ENCODE measurements at regions not wholly inside any gene's neighbourhood (a gene's known extent, or its start where the extent isn't known, plus 50 kb on each side); places are given as distances from the start of the nearest gene placed in this dataset.

DNA sequence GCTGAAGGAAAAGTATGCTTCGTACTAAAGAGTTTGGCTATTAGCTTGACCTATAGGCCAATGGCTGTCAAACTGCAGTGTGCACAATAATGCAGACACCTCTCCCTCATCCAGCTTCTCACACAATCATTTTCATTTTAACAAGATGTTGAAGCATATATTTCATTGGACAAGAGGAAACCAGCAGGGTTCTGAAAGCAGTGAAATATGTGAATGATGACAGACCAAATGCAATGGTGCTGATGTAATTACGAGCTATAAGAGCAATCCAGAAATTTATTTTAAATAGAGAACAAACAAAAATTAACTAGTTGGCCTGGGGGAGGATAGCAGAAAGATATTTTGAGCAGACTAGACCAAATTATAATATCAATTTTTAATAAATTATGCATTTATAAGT, 331.5 kb upstream of the AKR1E2 start:
- DNase-seq (ENCODE audit: low read depth, low spot score): no peak

DNA sequence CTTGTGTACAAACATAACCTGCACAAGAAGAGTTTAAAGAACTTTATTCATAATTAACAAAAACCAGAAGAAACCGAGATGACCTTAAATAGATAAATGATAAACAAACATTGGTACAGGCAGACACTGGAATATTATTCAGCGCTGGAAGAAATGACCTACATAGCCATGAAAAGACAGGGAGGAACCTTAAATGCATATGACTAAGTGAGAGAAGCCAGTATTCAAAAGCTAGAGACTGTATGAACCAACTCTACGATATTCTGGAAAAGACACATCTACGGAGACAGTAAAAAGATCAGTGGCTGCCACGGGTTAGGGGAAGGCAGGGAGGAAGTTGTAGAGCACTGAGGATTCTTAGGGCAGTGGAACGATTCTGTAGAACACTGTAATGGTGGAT, 333.8 kb upstream of the AKR1E2 start:
- DNase-seq (ENCODE audit: low read depth, low spot score): no peak

DNA sequence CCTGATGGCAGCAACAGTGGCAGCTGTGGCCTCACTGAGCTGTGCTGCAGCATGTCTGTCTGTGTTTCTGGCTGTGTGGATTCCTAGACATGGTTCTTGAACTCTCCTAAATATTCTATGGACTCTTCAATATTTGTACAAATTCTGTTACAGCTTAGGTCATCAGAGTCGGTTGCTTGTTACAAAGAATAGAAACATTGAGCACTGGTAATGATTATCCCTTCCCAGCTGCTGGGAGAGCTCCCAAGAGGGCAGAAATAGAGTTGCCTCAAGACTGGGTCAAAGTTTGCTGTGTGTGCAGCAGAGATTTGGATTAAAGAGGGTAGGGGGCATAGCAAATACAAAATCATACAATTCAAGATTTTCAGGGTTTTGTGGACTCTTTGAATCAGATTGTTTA, 337.1 kb upstream of the AKR1E2 start:
- DNase-seq (ENCODE audit: low read depth, low spot score): no peak

DNA sequence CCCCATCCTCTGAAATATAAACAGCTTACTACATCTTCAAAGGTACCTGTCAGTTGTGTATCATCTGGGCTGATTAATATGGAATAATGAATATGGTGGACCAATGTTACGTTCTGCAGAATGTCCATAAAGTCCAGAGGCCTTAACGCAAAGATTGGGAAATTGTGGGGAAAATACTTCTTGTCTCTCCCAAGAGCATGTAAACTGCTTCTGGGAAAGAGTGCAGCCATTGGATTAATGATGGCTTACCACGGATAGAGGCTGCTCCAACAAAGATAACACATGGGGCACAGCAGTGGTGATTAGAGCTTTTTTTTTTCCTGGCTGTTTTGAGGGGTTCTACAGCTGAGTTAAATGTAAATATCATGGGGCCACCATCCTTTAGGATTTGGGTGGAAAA, 340.4 kb upstream of the AKR1E2 start:
- DNase-seq (ENCODE audit: low read depth, low spot score): no peak

- DNase-seq (ENCODE audit: low read depth, low spot score): no peak
Observed at GRCh38 chr10:4483811-4484210, 342.2 kb upstream of the AKR1E2 start.

GRCh38 chr10:4482659-4483058, 343.3 kb upstream of the AKR1E2 start:
- DNase-seq (ENCODE audit: low read depth, low spot score): no peak

GRCh38 chr10:4481192-4481591, 344.8 kb upstream of the AKR1E2 start:
- no peak for DNase-seq (ENCODE audit: low read depth, low spot score)

DNA sequence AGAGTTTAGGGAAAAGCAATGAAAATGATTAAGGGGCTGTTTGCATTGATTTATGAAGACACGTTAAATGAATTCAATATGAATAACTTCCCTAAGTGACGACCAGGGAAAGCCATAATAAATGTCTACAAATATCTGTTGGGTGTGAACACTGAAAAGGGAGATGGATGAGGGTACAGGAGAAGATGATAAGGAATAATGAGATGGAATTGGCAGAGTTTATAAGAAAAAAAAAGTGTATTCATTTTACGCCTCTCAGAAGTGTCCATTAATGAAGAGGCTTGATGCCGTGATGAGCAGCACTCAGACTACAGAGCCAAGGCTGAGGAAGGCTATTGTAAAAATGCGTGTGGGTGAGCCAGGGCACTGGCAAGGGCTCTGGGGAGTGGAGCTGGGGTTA, 346.7 kb upstream of the AKR1E2 start:
- DNase-seq (ENCODE audit: low read depth, low spot score): no peak

- no peak for DNase-seq (ENCODE audit: low read depth, low spot score)
Observed at GRCh38 chr10:4477664-4478063, 348.3 kb upstream of the AKR1E2 start.

DNA sequence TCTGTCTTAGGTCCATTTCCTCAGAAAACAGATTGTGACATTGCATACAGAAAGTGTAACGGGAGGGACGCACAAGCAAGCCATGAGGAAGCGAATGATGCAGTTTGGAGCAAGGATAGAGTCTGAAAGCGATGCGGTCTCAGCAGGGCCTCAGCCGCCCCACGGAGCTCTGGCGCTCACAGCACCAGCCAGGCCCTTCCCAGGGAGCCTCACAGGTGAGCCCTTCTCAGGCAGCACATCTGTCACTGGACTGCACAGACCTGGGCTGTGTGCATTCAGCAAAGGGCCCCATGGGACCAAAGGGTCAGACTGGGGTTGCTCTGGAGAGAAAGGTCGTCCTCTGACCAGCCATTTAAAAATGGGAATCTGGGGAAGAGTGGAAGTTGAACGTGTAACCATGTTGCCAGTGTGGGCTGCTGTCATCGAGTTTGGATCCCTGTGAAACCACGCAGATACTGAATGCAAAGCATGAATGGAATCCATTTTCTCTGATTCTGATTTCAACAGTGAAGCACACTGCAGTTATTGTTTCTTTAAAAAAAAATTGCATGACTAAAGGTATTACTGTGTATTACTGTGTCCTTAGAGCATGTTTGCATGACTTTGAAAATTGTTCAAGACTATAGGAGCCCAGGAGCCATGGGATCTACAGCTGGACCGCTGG, 350.0 kb upstream of the AKR1E2 start:
- no peak for DNase-seq (ENCODE audit: low read depth, low spot score)

DNA sequence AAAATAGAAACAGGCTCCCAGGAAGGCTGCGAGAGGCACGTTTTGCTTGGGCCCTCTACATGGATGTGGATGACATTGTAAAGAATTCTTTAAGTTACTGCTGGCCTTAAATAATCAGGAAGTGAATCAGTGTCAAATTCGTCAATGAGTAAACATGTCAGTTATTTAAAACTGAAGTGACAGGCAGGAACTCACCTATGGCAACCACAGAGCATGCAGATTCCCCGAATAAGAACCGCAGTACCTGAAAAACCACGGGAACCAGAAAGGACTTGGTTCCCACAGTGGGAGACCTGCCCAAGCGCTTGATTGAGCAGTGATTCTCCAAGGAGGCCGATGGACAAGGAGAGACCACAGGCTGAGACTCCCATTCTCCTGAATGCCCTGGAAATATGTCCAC, 351.2 kb upstream of the AKR1E2 start:
- DNase-seq (ENCODE audit: low read depth, low spot score): no peak

DNA sequence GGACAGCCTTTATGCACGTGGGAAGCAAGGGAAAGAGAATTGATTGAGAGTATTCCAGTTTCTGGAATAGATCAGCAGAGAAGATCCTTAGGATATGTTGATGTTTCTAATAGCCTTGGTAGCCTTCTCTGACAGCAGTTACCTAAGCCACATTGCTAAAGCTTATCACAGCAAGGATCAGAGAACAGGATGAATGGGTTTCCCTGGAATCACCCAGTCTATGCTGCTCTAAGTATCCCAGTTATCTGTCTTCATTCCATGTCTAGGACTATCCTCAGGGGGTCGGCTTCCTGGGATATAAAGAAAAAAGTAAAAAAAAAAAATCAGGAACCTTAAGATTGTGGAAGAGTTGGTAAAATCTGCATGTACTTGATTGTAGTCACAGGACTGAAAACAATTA, 352.0 kb upstream of the AKR1E2 start:
- no peak for DNase-seq (ENCODE audit: low read depth, low spot score)

- no peak for DNase-seq (ENCODE audit: low read depth, low spot score)
Observed at GRCh38 chr10:4472190-4472904, 353.7 kb upstream of the AKR1E2 start.

- no peak for DNase-seq (ENCODE audit: low read depth, low spot score)
Observed at GRCh38 chr10:4470231-4470835, 355.7 kb upstream of the AKR1E2 start.

- DNase-seq (ENCODE audit: low read depth, low spot score): no peak
Observed at GRCh38 chr10:4467481-4467880, 358.5 kb upstream of the AKR1E2 start.

- no peak for DNase-seq (ENCODE audit: low read depth, low spot score)
Observed at GRCh38 chr10:4460267-4460666, 365.7 kb upstream of the AKR1E2 start.

- no peak for DNase-seq (ENCODE audit: low read depth, low spot score)
Observed at GRCh38 chr10:4459531-4459930, 366.5 kb upstream of the AKR1E2 start.

DNA sequence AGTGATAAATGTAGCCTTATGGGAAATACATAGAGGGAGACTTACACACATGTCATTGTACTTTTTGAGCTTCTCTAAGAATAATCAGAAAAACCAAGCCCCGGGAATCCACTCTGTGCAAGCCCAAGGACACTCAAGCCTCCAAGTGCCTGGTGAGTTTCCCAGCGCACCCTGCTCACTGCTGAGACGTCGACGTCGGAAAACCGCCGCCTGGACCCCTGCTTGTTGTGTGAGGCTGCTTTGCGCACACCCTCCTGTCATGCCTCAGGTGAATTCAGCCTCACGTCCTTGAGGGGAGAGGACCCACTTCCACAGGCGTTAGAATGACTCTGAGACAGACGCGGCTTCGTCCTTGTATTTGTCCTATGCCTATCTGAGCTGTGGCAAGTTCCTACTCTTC, 368.4 kb upstream of the AKR1E2 start:
- DNase-seq (ENCODE audit: low read depth, low spot score): no peak

GRCh38 chr10:4456776-4457175, 369.2 kb upstream of the AKR1E2 start:
- DNase-seq (ENCODE audit: low read depth, low spot score): no peak

DNA sequence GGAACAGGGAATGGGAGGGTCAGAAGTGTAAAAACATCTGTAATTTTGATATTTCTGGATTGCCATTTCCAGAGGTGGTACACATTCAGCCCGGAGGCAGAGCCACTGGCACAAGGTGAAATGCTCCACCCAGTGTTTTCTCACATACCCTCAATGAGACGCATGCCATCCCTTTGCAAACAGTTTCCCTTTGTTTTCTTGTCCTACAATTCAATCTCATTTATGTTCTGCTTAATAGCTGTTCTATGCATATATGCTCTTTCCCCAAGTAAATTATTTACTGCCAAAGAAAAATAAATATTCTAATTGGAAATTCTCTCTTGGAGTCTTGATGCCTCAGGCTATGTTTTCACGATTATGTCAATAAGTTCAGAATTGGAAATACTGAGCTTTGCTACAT, 369.7 kb upstream of the AKR1E2 start:
- DNase-seq (ENCODE audit: low read depth, low spot score): no peak

GRCh38 chr10:4453950-4454349, 372.1 kb upstream of the AKR1E2 start:
- DNase-seq (ENCODE audit: low read depth, low spot score): no peak

- no peak for DNase-seq (ENCODE audit: low read depth, low spot score)
Observed at GRCh38 chr10:4453276-4453675, 372.7 kb upstream of the AKR1E2 start.

Data from pulmonary artery endothelial cell (primary cell).